Duodenal mucosa (tissue), 2 donors: ENCODE measurements at regions not wholly inside any gene's neighbourhood (a gene's known extent, or its start where the extent isn't known, plus 50 kb on each side); places are given as distances from the start of the nearest gene placed in this dataset.

Experiments
- H3K27ac ChIP-seq: one replicate; pipeline ENCODE4 v1.7.0; 2013; ENCODE audit warnings: low read depth, low read length
- H3K27me3 ChIP-seq, 2 donors: one replicate each; pipeline ENCODE4 v1.7.0; 2013; ENCODE audit warnings: low read length in 2 of 2, control low read depth in 1 of 2; ENCODE audit not compliant: insufficient read depth in 2 of 2, control insufficient read depth in 1 of 2
- H3K36me3 ChIP-seq, 2 donors: one replicate each; pipeline ENCODE4 v1.7.0; 2013; ENCODE audit warnings: low read length in 2 of 2, control low read depth in 1 of 2; ENCODE audit not compliant: insufficient read depth in 2 of 2, control insufficient read depth in 1 of 2
- H3K4me1 ChIP-seq, 2 donors: one replicate each; pipeline ENCODE4 v1.7.0; 2013; ENCODE audit warnings: low read length in 2 of 2, control low read depth in 1 of 2; ENCODE audit not compliant: insufficient read depth in 2 of 2, control insufficient read depth in 1 of 2
- H3K4me3 ChIP-seq, 2 donors: one replicate each; pipeline ENCODE4 v1.7.0; 2013; ENCODE audit warnings: low read length in 2 of 2, low read depth in 1 of 2
- H3K9ac ChIP-seq, 2 donors: one replicate each; pipeline ENCODE4 v1.7.0; 2013; ENCODE audit warnings: low read length in 2 of 2, low read depth in 1 of 2
- H3K9me3 ChIP-seq, 2 donors: one replicate each; pipeline ENCODE4 v1.7.0; 2013; ENCODE audit warnings: low read length in 2 of 2, control low read depth in 1 of 2; ENCODE audit not compliant: control insufficient read depth in 1 of 2

DNA sequence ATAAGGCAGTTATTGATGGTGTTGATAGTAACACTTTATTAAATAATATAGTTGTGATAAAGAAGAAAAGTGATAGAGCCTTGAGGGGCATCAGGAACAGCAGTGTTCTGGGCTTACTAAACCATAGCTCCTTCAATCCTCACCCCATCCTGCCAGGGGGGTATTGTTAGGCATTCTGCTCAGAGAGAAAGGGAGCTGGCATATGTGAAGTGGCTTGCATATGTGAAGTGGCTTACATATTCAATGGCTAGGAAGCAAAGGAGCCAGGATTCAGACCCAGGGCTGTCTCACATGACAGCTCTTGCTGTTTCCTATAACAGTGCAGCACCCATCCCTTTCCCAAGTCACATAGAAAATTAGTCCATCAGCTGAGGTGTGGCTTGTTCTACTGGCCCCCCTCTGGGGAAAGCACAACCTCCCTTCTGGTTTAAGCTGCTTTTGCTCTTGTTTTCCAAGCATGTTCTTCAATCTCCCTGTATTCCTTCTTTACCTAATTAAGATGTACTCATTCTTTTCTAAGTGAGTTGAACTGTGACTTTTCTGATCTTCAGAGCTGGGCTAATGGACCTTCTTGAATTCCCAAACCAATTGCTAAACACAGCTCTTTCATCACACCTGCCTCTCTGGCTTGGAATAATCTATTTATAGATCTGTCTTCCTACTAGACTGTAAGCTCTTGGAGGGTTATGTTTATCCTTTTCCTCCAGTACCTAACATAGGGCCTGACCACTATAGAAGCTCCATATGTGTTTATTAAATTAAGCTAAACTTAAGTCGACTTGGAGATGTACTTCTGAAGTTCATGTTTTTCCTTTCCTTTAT lies 108.7 kb upstream of the GLI3 start:
- H3K9me3 ChIP-seq: no peaks in the 10 kb centered on the region
- no peaks in the 10 kb centered on the region for H3K4me1 ChIP-seq
- H3K27ac ChIP-seq: no peak overlapping the region
- H3K9ac ChIP-seq: no peak overlapping the region
- H3K36me3 ChIP-seq: no peaks in the 10 kb centered on the region
- H3K4me3 ChIP-seq: no peak overlapping the region
- no peaks in the 10 kb centered on the region for H3K27me3 ChIP-seq

DNA sequence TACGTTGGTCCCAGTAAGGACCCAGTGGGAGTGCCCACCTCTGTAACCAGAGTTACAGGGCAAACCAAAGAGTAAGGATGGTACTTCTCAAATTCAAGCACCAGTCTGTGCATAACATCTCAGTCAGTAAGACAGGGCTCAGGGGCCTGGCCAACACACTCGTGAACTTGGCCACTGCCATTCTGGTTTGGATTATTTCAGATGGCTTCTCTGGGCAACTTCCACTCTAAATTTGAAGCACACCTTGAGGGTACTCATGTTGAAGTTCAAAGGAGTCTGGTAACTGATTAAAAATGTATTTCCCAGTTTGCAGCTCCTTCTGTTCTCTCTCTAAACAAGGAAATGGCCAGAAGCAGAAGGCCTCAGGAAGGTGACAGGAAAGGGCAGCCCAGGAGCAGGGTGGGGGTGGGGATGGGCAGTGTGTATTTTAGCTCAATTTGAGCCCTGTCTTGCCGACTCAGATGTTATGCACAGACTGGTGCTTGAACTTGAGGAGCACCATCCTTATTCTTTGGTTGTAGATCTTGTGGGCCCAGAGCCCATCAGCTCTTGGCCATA lies 107.3 kb upstream of the GLI3 start:
- Histone ChIP-seq H3K27ac (no peak overlapping the region), H3K9ac (no peak overlapping the region), H3K27me3 (no peaks in the 10 kb centered on the region), H3K4me3 (no peak overlapping the region), H3K9me3 (no peaks in the 10 kb centered on the region), H3K4me1 (no peaks in the 10 kb centered on the region), H3K36me3 (no peaks in the 10 kb centered on the region)

DNA sequence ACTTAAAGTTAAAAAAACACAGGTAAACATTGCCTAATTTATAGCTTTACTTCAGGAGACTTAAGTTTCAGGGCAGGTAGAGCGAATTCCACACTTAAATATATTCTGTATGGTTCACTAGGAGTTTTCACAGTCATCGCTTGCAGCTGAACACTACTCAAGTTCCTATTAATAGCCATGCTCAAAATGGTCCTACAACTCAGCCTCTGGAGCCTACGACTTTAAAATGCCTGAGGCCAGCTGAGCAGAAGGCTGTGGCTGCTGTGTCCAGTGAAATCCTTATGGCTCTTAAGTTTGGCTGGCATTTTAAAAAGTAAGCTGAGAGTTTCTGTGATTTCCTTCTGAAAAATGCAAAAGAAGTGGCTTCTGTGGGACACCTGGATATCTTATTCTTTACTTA lies 105.4 kb upstream of the GLI3 start:
- Histone ChIP-seq H3K9ac (no peak overlapping the region), H3K4me3 (no peak overlapping the region), H3K27me3 (no peaks in the 10 kb centered on the region), H3K4me1 (no peaks in the 10 kb centered on the region), H3K27ac (no peak overlapping the region), H3K9me3 (no peaks in the 10 kb centered on the region), H3K36me3 (no peaks in the 10 kb centered on the region)

DNA sequence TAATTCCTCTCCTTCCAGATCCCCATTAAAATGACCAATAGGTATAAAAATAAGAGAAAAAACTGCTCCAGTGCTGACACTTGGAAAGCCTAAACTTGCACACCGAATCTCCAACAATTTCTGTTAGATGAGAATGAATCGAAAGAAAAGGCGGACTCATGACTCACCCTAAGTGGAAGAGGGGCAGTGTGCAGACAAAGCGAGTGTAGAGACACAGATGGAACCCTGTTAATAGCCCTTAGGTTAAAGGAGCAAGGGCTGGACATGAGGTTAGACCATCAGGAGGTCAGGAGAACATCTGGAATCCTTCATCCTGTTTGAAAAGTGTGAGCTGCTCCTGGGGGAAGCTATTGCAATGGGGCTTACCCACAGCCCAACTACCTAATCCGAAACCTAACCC lies 103.4 kb upstream of the GLI3 start:
- Histone ChIP-seq H3K4me1 (no peaks in the 10 kb centered on the region), H3K9ac (no peak overlapping the region), H3K9me3 (no peaks in the 10 kb centered on the region), H3K27me3 (no peaks in the 10 kb centered on the region), H3K4me3 (no peak overlapping the region), H3K27ac (no peak overlapping the region), H3K36me3 (no peaks in the 10 kb centered on the region)

DNA sequence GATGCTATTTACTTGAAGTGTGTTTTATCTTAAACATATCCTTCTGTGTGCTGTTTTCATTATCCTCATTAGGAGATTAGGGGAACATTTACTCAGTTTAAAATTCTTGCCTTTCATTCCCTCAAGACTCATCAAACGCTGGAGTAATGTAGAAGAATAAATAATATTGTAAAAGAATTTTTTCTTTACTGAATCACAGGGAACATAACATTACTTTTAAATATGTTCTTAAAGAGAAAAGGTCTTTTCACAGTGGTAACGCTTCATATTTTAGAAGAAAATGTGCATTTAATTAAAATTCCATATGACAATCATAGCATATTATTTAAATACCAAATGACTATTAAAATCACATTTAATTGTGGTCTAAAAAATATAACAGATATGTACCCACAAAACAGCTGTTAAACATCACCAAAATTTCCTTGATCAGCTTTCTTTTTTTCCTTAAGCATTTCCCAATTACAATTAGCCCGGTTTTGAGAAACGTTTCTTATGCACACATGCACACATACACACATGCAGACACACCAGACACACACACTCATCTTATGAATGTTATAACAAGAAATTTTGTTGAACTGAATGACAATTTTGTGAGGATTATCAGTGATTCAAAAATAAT lies 102.0 kb upstream of the GLI3 start:
- Histone ChIP-seq H3K9me3 (no peaks in the 10 kb centered on the region), H3K4me1 (no peaks in the 10 kb centered on the region), H3K36me3 (no peaks in the 10 kb centered on the region)

DNA sequence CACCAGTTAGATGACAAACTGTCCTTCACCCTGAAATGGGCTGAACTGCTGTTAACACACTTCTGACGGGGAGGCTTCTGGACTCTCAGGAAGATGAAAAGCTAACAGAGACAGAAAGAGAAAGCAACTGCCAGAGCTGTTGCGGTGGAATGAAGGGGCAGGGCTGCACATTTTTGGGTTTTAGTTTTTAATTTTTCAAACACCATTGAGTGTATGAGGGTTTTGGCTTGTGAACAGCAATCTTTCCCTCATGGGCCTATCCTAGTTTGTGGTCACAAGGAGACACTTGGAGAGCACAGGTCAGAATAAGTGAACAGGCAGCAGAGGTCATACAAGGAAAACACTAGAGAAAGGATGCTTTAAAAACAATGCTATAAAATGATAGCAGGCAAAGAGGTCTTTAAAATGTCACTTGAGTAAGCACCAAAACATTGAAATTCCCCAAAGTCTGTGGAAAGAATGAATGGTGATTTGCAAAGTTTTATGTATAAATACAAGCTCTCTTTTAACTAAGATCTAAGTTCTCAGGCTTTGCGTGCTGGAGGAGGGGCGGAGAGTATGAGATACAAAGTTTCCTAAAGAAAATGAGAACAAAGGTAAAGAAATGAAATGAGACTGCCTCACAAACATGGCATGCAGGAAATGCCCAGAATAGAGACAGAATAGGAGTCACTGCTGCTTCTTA lies 101.4 kb upstream of the GLI3 start:
- H3K27ac ChIP-seq: no peak overlapping the region
- H3K9ac ChIP-seq: no peak overlapping the region
- H3K9me3 ChIP-seq: no peaks in the 10 kb centered on the region
- no peaks in the 10 kb centered on the region for H3K27me3 ChIP-seq
- no peaks in the 10 kb centered on the region for H3K4me1 ChIP-seq
- no peaks in the 10 kb centered on the region for H3K36me3 ChIP-seq
- H3K4me3 ChIP-seq: no peak overlapping the region

More for the DNA sequence above, 102.0 kb upstream of the GLI3 start:
- Histone ChIP-seq H3K27ac (no peak overlapping the region), H3K27me3 (no peaks in the 10 kb centered on the region), H3K4me3 (no peak overlapping the region), H3K9ac (no peak overlapping the region)

DNA sequence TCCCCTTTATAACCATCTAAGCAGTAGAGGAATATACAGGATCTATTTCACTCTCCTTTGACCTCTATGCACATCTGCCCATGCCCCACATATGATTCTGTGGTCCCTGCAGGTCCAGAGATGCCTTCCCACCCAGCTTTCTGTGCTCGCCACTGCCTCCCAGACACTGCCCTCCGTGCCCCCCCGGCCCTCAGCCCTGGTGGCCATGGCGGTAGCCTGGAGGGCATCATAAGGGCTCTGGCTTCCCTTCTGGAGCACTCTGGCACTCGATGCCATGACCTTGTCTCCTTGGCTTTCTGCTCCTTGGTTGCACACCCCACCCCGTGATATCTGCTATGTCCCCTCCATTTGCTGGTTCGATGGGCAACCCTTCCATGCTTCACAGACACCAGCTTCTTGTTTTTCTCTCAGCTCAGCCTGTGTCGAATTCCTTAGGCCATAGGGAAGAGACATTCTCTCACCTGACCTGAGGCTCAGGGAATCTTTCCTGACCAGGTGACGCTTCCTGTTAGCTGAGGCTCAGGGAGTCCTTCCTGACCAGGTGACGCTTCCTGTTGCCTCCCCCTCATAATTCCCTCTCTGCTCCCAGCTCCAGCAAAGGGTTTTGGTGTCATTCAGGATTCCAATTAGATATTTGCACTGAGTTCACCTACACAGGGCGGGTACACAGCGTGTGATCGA lies 100.4 kb upstream of the GLI3 start:
- Histone ChIP-seq H3K36me3 (no peaks in the 10 kb centered on the region), H3K27ac (no peak overlapping the region)

DNA sequence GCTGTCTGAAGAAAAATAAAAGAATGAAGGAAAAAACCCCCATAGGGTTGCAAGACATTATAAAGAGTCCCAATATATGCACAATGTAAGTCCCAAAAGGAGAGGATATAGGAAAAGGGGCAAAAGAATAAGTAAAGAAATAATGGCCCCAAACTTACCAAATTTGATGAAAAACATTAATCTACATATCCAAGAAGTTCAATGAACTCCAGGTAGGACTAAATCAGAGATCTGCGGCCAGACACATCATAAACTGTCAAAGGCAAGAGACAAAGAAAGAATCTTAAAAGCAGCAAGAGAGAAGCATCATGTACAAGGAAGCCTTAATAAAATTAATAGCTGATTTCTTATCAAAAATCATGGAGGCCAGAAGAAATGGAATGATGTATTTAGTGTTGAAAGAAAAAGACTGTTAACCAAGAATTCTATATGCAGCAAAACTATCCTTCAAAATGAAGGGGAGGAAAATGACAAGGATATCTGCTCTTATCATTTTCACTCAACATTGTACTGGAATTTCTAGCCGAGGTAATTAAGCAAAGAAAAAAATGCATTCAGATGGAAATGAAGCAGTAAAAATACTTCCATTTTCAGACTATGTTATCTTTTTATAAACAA lies 95.7 kb upstream of the GLI3 start:
- H3K4me3 ChIP-seq: no peak overlapping the region
- H3K27ac ChIP-seq: no peak overlapping the region
- no peaks in the 10 kb centered on the region for H3K4me1 ChIP-seq
- peaks cover 0 to 10% of the 10 kb centered on the region in 2 donors for H3K9me3 ChIP-seq
- no peaks in the 10 kb centered on the region for H3K36me3 ChIP-seq
- no peaks in the 10 kb centered on the region for H3K27me3 ChIP-seq
- H3K9ac ChIP-seq: no peak overlapping the region

More for the DNA sequence above, 100.4 kb upstream of the GLI3 start:
- no peak overlapping the region for H3K9ac ChIP-seq
- no peaks in the 10 kb centered on the region for H3K27me3 ChIP-seq
- no peak overlapping the region for H3K4me3 ChIP-seq
- H3K9me3 ChIP-seq: peaks cover 0 to 5% of the 10 kb centered on the region in 2 donors
- no peaks in the 10 kb centered on the region for H3K4me1 ChIP-seq

DNA sequence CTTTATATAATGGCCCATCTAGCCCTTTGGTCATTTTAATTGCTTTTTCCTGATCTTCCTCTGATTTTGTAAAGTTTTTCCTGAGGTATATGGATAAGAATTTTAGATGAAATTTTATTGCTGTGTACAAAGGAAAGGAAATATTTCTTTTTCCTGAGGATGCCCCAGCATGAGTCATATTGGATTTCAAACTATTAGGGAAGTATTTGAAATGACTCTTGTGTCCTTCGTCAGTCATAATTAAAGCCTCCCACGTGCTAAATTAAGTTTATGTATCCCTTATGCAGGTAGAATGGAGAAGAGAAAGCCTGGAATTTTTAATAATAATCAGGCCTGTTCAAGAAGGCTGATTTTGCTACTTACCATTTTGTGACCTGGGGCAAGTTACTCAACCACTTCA lies 82.6 kb upstream of the GLI3 start:
- no peak overlapping the region for H3K27ac ChIP-seq
- H3K4me1 ChIP-seq: peaks cover 0 to 3% of the 10 kb centered on the region in 2 donors
- H3K9me3 ChIP-seq: no peaks in the 10 kb centered on the region
- H3K36me3 ChIP-seq: no peaks in the 10 kb centered on the region
- H3K27me3 ChIP-seq: no peaks in the 10 kb centered on the region
- H3K9ac ChIP-seq: no peak overlapping the region
- H3K4me3 ChIP-seq: no peak overlapping the region
